BE2C (cell line): ENCODE measurements at regions not wholly inside any gene's neighbourhood (a gene's known extent, or its start where the extent isn't known, plus 50 kb on each side); places are given as distances from the start of the nearest gene placed in this dataset.
"Not testable (repeated sequence)": the region's sequence is repeated elsewhere in the genome, so short reads cannot be mapped to it uniquely, and the experiment has no call there.

Experiments used
- DNase-seq: peaks from one replicate; pipeline ENCODE4 v3.0.0-alpha.2; 2020
- H3K27me3 ChIP-seq: fragments of 250-450 bp; sonication (Bioruptor Pico); 2 replicates; pipeline ENCODE4 v1.5.1; 2020; ENCODE audit warnings: mild to moderate bottlenecking
- H3K36me3 ChIP-seq: fragments of 250-450 bp; sonication (Bioruptor Pico); 2 replicates; pipeline ENCODE4 v1.5.1; 2020; ENCODE audit warnings: mild to moderate bottlenecking
- H3K4me1 ChIP-seq: fragments of 250-450 bp; sonication (Bioruptor Pico); 2 replicates; pipeline ENCODE4 v1.5.1; 2020
- H3K4me3 ChIP-seq: 2 replicates; pipeline ENCODE4 v1.5.1; 2011; ENCODE audit warnings: low read depth, low read length
- H3K9me3 ChIP-seq: fragments of 250-450 bp; sonication (Bioruptor Pico); 2 replicates; pipeline ENCODE4 v1.5.1; 2020
- TF ChIP-seq, protein P1 (sequence below): IDR thresholded peaks from 2 replicates; pipeline ENCODE4 v1.5.1; 2012; ENCODE audit warnings: mild to moderate bottlenecking, low read depth, low read length

DNA sequence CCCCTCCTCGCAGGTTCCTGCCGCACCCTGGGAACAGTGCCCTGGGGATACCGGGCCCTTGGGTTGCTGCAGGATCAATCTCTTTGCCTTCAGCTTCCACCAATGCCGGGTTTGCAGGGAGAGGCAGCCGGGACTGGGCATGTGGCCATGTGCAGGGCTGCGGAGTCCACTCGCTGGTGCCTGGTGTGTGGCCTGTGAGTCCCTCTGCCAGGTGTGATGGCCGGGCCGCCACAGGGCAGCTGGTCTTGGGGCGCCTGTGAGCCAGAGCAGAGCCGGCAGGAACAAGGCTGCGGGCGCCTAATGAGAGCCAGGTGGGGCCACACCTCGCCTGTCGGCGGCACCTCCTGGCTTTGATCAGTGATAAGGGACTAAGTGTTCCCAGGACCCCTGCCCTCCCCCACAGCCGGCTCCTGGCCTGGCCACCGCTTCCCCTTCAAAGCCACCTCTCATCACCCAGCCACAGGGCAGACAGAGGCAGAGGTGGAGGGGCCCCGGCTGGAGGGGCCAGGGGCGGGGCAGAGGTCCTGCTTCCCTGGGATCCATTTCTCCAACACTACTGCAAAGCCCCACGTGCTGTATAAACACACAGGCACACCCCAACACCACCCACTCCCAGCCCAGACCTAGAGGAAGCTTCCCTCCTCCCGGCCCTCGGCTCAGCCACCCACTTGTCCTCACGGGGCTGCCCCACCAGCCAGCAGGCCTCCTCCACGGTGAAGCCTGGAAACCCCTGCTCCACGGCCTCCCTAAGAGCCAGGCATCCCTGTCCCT lies 132.7 kb downstream of the CPZ start:
- TF ChIP-seq, protein P1, sequence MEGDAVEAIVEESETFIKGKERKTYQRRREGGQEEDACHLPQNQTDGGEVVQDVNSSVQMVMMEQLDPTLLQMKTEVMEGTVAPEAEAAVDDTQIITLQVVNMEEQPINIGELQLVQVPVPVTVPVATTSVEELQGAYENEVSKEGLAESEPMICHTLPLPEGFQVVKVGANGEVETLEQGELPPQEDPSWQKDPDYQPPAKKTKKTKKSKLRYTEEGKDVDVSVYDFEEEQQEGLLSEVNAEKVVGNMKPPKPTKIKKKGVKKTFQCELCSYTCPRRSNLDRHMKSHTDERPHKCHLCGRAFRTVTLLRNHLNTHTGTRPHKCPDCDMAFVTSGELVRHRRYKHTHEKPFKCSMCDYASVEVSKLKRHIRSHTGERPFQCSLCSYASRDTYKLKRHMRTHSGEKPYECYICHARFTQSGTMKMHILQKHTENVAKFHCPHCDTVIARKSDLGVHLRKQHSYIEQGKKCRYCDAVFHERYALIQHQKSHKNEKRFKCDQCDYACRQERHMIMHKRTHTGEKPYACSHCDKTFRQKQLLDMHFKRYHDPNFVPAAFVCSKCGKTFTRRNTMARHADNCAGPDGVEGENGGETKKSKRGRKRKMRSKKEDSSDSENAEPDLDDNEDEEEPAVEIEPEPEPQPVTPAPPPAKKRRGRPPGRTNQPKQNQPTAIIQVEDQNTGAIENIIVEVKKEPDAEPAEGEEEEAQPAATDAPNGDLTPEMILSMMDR: no peak
- peak; percentile 58 for DNase-seq
- H3K27me3 ChIP-seq: no peaks in the 10 kb centered on the region
- no peaks in the 10 kb centered on the region; the same call in none of the 2 replicates for H3K4me1 ChIP-seq
- H3K36me3 ChIP-seq: no peaks in the 10 kb centered on the region
- H3K4me3 ChIP-seq: peak overlapping the region; percentile 16
- H3K9me3 ChIP-seq: no peaks in the 10 kb centered on the region

DNA sequence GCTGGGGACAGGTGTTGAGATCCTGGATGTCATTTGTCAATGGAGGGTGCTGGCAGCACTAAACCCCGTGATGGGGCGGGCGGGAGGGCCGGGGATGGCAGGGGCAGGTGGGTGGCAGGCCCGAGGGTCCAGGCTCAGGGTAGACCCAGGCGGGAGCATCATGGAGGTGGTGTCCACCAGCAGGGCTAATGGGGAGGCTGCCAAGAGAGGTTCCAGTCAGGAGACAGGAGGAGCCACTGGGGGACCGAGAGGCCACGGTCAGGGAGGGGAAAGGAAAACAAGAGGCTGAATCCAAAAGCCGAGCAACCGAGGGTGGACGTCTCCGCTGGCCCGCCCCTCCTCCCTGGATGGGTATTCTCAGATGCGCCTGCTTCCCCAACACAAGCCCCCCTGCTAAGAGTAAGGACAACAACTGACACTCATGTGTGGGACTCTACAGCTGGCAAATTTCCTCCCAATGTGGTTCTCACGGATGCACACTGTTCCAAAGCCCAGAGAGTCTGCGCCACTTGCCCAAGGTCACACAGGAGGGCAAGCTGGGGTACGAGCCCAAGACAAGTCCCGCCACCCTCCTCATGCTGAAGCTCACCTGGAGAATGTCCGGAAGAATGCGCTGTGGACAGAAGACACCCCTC lies 132.0 kb downstream of the CPZ start:
- no peak for DNase-seq
- peak overlapping the region; percentile 16; the same call in 1 of the 2 replicates for H3K4me3 ChIP-seq
- H3K27me3 ChIP-seq: no peaks in the 10 kb centered on the region
- H3K4me1 ChIP-seq: no peaks in the 10 kb centered on the region; the same call in none of the 2 replicates
- TF ChIP-seq, protein P1: no peak
- no peaks in the 10 kb centered on the region for H3K9me3 ChIP-seq
- no peaks in the 10 kb centered on the region for H3K36me3 ChIP-seq

DNA sequence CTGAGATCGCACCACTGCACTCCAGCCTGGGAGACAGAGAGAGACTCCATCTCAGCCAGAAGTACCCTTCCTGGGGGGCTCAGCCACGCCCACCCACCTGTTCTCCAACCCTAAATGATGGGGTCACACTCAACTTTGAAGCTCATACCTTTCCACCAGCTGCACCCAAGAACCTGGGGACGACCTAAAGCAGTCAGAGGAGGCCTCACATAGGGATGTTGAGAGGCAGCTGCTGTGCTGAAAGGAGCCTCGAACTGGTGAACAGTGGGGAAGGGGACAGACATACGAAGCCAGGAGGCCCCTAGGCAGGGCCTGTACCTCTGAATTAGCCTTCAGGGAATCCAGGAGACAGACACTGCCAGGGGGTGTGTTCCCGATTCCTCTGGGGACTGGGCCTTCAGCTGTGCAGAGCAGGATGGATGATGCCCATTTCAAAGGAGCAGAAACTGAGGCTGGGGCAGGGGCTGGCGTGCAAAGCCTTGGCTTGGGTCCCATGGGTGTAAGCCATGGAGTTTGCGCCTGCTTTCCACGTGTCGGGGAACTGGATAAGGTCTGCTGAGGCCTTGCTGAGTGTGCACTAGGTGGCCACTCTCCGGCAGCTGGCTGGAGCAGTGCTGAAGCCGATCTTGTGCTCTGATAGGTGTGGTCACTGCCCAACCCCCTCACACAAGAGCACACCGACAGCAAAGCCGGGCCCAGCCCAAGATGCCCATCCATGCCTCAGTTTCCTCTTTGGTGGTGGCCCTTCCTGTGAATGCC lies 130.8 kb downstream of the CPZ start:
- DNase-seq: no peak
- Histone ChIP-seq H3K4me1 (no peaks in the 10 kb centered on the region; the same call in none of the 2 replicates), H3K9me3 (no peaks in the 10 kb centered on the region), H3K4me3 (no peak overlapping the region), H3K27me3 (no peaks in the 10 kb centered on the region), H3K36me3 (no peaks in the 10 kb centered on the region)
- TF ChIP-seq, protein P1: no peak

DNA sequence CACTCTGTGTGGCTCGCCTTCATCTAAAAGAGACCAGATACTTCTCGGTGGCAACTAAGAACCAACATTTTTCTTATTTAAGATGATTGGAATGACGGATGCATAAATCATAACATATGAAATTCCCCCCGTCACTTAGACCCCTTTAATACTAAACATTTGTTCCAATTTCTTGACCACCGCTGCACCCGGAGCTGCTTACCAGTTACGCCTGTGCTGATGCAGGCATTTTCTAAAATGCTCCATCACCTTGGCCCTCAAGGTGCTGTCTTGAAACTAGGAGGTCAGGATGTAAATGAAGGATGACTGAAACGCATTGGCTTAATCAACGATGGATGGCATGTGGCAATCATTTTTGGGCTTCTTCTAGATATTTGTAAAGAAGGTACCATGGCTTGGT lies 130.0 kb downstream of the CPZ start:
- no peak for DNase-seq
- Histone ChIP-seq H3K9me3 (no peaks in the 10 kb centered on the region), H3K36me3 (no peaks in the 10 kb centered on the region), H3K27me3 (no peaks in the 10 kb centered on the region), H3K4me3 (no peak overlapping the region), H3K4me1 (no peaks in the 10 kb centered on the region; the same call in none of the 2 replicates)
- TF ChIP-seq, protein P1: no peak

DNA sequence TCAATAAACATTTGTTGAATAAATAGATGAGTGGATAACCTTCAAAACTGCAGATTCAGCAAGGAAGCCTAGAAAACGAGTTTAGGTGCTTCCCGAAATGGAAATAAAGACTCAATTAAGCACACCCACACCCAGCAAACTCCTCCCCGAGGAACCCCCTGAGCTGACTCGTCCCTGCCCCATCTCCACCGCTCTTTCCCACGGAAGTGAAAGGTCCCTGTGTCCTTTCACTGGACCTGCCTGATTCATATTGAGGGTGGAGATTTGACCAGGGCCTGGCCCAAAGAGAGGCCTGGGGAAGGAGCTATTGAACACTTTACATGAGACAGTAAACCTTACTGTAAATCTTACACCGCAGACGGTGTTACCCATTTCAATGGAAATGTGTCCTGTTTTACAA lies 129.1 kb downstream of the CPZ start:
- no peak for DNase-seq
- no peaks in the 10 kb centered on the region for H3K9me3 ChIP-seq
- no peaks in the 10 kb centered on the region for H3K27me3 ChIP-seq
- TF ChIP-seq, protein P1: no peak
- H3K4me1 ChIP-seq: no peaks in the 10 kb centered on the region; the same call in none of the 2 replicates
- H3K4me3 ChIP-seq: no peak overlapping the region
- no peaks in the 10 kb centered on the region for H3K36me3 ChIP-seq

DNA sequence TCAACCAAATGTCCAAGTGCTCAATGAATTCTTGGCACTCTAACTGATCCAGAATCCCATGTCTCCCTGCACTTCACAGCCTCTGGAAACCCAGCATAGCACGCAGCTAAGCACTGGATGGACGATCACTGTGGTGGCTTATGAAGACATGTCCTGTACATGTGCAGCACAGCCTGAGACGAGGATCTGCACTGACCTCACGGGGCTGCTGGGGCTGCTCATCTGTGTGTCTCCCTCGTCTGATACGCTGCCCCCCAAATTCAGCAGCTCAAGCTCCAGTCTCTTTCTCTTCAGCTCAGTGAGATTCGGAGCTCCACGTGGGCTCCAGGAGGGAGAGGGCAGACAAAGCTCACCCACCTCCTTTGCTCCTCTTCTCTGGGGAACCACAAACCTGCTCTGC lies 126.9 kb downstream of the CPZ start:
- no peaks in the 10 kb centered on the region for H3K4me1 ChIP-seq
- no peaks in the 10 kb centered on the region for H3K36me3 ChIP-seq
- H3K9me3 ChIP-seq: no peaks in the 10 kb centered on the region
- DNase-seq: no peak
- H3K4me3 ChIP-seq: no peak overlapping the region
- TF ChIP-seq, protein P1: no peak
- H3K27me3 ChIP-seq: no peaks in the 10 kb centered on the region

DNA sequence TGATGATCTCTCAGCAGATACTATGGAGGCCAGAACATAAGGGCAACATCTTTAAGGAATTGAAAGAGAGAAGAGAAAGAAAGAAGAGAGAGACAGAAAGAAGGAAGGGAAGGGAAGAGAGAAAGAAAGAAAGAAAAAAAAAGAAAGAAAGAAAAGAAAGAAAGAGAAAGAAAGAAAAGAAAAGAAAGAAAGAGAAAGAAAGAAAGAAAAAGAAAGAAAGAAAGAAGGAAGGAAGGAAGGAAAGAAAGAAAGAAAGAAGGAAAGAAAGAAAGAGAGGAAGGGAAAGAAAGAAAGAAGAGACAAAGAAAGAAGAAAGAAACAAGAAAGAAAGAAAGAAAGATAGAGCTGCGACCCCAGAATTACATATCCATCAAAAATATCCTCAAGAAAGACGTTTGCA lies 124.9 kb downstream of the CPZ start:
- DNase-seq, H3K27me3 ChIP-seq, H3K4me3 ChIP-seq, H3K9me3 ChIP-seq, H3K36me3 ChIP-seq, H3K4me1 ChIP-seq: not testable (repeated sequence)
